DOHH2 (cell line): ENCODE measurements at regions not wholly inside any gene's neighbourhood (a gene's known extent, or its start where the extent isn't known, plus 50 kb on each side); places are given as distances from the start of the nearest gene placed in this dataset.
A peak's percentile ranks its signal among the peaks of the same experiment; 100 is the strongest.

Experiments
- H3F3A ChIP-seq: fragments of 200-600 bp; sonication (generic), shearing (Covaris generic); 2 replicates; pipeline ENCODE4 v1.6.0; 2016; ENCODE audit warnings: antibody characterized with exemption, mild to moderate bottlenecking; ENCODE audit not compliant: control insufficient read depth, insufficient read depth
- H3K27ac ChIP-seq: fragments of 200-600 bp; sonication (generic); 2 replicates; pipeline ENCODE4 v1.5.1; 2014; ENCODE audit warnings: low read depth, mild to moderate bottlenecking, low read length, moderate library complexity
- H3K27me3 ChIP-seq: fragments of 200-600 bp; sonication (generic); 2 replicates; pipeline ENCODE4 v1.6.1; 2014; ENCODE audit warnings: mild to moderate bottlenecking, low read length, mixed read lengths; ENCODE audit not compliant: control insufficient read depth
- H3K36me3 ChIP-seq: fragments of 200-600 bp; sonication (generic); 2 replicates; pipeline ENCODE4 v1.6.1; 2014; ENCODE audit warnings: mild to moderate bottlenecking, low read length, moderate library complexity, mixed read lengths; ENCODE audit not compliant: control insufficient read depth
- H3K4me1 ChIP-seq: fragments of 200-600 bp; sonication (generic); 2 replicates; pipeline ENCODE4 v1.6.1; 2014; ENCODE audit warnings: mild to moderate bottlenecking, low read length, mixed read lengths; ENCODE audit not compliant: control insufficient read depth
- H3K4me2 ChIP-seq: fragments of 200-600 bp; sonication (generic); 2 replicates; pipeline ENCODE4 v1.6.0; 2014; ENCODE audit warnings: mild to moderate bottlenecking, low read length, moderate library complexity
- H3K4me3 ChIP-seq: fragments of 200-600 bp; sonication (generic); 2 replicates; pipeline ENCODE4 v1.5.1; 2014; ENCODE audit warnings: mild to moderate bottlenecking, low read length, mixed read lengths
- H3K79me2 ChIP-seq: fragments of 200-600 bp; sonication (generic); 2 replicates; pipeline ENCODE4 v1.6.1; 2014; ENCODE audit warnings: mild to moderate bottlenecking, low read length, mixed read lengths; ENCODE audit not compliant: control insufficient read depth
- H3K9me2 ChIP-seq: fragments of 200-600 bp; sonication (generic); replicated peaks from 2 replicates; pipeline ENCODE4 v1.6.1; 2014; ENCODE audit warnings: mild to moderate bottlenecking, low read length, mixed read lengths; ENCODE audit not compliant: control insufficient read depth
- H3K9me3 ChIP-seq: fragments of 200-600 bp; sonication (generic); 2 replicates; pipeline ENCODE4 v1.6.1; 2014; ENCODE audit warnings: antibody characterized with exemption, low read length, mixed read lengths; ENCODE audit not compliant: control insufficient read depth, insufficient read depth
- H4K20me1 ChIP-seq: fragments of 200-600 bp; sonication (generic); 2 replicates; pipeline ENCODE4 v1.6.0; 2014; ENCODE audit warnings: low read depth, mild to moderate bottlenecking, antibody characterized with exemption, low read length, moderate library complexity; ENCODE audit not compliant: control insufficient read depth, insufficient read depth
- EZH2phosphoT487 ChIP-seq: fragments of 200-600 bp; sonication (generic); IDR thresholded peaks from 2 replicates; pipeline ENCODE4 v1.6.1; 2017; ENCODE audit warnings: borderline replicate concordance, mild to moderate bottlenecking, antibody characterized with exemption, low read length, moderate library complexity, mixed read lengths
- TF ChIP-seq, protein P1 (sequence below): fragments of 200-600 bp; sonication (generic); IDR thresholded peaks from one replicate; pipeline ENCODE4 v1.5.1; 2014; ENCODE audit warnings: antibody characterized with exemption, mild to moderate bottlenecking, low read depth, low read length; ENCODE audit not compliant: poor library complexity, severe bottlenecking

DNA sequence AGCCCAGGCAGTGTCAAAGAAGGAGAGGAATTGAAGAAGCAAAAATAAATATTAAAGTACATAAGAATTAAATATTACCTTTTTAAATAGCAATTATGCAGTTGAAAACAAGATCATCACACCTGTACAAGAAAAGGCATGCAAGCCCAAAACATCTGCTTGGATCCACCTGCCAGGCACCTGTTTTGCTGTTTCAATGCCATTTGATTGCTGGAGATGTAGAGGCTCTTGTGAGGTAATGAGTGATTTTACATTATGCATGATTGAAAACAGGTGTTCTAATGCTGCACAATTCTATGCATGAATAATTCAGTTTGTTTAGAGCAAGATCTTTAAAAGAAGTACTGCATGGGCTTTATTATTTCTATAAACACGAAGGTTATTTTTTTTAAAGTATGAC, 700.6 kb upstream of the ZEB2 start:
- H3K4me2 ChIP-seq: peak overlapping the region; percentile 41
- H3F3A ChIP-seq: peaks cover 5% of the 10 kb centered on the region; the same call in 1 of the 2 replicates

DNA sequence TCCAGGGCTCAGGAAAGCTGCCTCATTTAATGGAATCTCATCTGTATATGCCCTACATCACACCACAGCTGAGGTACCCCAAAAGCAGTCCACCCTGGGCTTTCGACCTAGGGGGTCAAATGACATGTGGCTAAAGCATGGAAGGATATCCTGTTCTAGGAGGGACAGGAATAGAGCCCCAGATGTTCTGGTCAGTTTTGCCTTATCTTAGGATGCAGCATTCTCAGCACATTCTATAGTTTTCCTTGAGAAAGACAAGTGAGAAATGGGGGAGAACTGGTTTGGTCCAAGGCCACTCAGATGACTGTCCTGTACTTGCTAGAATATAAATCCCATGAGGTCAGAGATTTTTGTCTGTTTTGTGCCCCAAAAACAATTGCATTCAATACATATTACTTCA, 688.0 kb upstream of the ZEB2 start:
- Histone ChIP-seq H3K9me3 (peaks cover 4% of the 10 kb centered on the region; the same call in 1 of the 2 replicates), H3K36me3 (no peaks in the 10 kb centered on the region), H3K27ac (no peak overlapping the region), H3K4me3 (no peak overlapping the region), H3K27me3 (no peaks in the 10 kb centered on the region), H3K9me2 (no peaks in the 10 kb centered on the region), H3K4me1 (no peaks in the 10 kb centered on the region), H3K79me2 (no peaks in the 10 kb centered on the region), H4K20me1 (no peaks in the 10 kb centered on the region), H3F3A (no peaks in the 10 kb centered on the region), H3K4me2 (no peak overlapping the region)
- TF ChIP-seq, protein P1, sequence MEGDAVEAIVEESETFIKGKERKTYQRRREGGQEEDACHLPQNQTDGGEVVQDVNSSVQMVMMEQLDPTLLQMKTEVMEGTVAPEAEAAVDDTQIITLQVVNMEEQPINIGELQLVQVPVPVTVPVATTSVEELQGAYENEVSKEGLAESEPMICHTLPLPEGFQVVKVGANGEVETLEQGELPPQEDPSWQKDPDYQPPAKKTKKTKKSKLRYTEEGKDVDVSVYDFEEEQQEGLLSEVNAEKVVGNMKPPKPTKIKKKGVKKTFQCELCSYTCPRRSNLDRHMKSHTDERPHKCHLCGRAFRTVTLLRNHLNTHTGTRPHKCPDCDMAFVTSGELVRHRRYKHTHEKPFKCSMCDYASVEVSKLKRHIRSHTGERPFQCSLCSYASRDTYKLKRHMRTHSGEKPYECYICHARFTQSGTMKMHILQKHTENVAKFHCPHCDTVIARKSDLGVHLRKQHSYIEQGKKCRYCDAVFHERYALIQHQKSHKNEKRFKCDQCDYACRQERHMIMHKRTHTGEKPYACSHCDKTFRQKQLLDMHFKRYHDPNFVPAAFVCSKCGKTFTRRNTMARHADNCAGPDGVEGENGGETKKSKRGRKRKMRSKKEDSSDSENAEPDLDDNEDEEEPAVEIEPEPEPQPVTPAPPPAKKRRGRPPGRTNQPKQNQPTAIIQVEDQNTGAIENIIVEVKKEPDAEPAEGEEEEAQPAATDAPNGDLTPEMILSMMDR: no peak
- no peak for TF ChIP-seq EZH2phosphoT487

More for the DNA sequence above, 700.6 kb upstream of the ZEB2 start:
- Histone ChIP-seq H3K4me1 (peaks cover 28% of the 10 kb centered on the region), H3K9me3 (peaks cover 39% of the 10 kb centered on the region), H3K9me2 (no peaks in the 10 kb centered on the region), H3K27me3 (no peaks in the 10 kb centered on the region), H3K79me2 (no peaks in the 10 kb centered on the region), H3K27ac (peak overlapping the region; percentile 54), H3K36me3 (peaks cover 11% of the 10 kb centered on the region), H3K4me3 (peak overlapping the region; percentile 32), H4K20me1 (no peaks in the 10 kb centered on the region)
- TF ChIP-seq EZH2phosphoT487: no peak
- TF ChIP-seq, protein P1: no peak

DNA sequence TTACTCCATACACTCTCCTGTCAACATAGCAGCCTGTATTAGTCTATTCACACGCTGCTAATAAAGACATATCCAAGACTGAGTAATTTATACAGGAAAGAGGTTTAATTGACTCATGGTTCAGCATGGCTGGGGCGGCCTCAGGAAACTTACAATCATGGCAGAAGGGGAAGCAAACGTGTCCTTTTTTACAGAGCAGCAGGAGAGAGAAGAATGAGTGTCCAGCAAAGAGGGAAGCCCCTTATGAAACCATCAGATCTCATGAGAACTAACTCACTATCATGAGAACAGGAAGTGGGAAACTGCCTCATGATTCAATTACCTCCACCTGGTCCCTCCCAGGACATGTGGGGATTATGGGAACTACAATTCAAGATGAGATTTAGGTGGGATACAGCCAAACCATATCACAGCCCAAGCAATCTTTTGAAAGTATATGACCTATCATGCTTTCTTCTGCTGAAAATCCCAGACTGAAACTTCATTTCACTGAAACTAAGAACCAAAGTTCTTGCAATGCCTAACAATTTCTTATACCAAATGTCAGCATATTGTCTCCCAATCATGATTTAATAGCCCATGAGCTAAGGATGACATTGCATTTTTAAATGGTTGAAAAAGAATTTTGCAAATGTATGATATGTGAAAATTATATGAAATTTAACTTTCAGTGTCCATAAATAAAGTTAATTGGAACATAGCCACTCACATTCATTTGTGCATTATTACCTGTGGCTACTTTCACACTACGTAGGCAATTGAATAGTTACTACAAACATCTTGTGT, 686.8 kb upstream of the ZEB2 start:
- Histone ChIP-seq H3K36me3 (no peaks in the 10 kb centered on the region), H4K20me1 (no peaks in the 10 kb centered on the region), H3K79me2 (no peaks in the 10 kb centered on the region), H3K27me3 (no peaks in the 10 kb centered on the region), H3K4me1 (no peaks in the 10 kb centered on the region), H3K4me2 (no peak overlapping the region), H3K9me2 (no peaks in the 10 kb centered on the region), H3K4me3 (no peak overlapping the region), H3K9me3 (peaks cover 4% of the 10 kb centered on the region; the same call in 1 of the 2 replicates), H3K27ac (no peak overlapping the region), H3F3A (no peaks in the 10 kb centered on the region)
- TF ChIP-seq, protein P1: no peak
- TF ChIP-seq EZH2phosphoT487: no peak
